ENCODE measurements at regions not wholly inside any gene's neighbourhood (a gene's known extent, or its start where the extent isn't known, plus 50 kb on each side); places are given as distances from the start of the nearest gene placed in this dataset.

DNA sequence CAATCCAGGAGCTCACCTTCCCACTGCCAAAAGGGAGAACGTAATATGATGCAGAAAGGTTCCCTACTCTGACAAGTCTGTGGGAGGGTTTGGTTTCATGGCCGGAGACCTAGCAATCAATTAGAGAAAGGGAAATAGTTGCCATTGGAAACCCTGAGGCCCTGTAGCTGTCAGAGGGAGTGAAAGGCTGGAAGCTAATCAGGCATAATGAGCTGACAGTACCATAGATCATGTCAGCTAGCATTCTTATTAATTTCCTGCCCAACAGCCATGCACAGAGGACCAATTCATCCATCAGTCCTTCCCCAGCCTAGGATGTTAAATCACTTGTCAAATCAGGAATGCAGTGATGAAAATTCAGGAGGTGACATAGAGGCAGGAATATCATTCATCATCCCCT is 527.3 kb downstream of the PLPP3 start:
- no peak for DNase-seq

DNA sequence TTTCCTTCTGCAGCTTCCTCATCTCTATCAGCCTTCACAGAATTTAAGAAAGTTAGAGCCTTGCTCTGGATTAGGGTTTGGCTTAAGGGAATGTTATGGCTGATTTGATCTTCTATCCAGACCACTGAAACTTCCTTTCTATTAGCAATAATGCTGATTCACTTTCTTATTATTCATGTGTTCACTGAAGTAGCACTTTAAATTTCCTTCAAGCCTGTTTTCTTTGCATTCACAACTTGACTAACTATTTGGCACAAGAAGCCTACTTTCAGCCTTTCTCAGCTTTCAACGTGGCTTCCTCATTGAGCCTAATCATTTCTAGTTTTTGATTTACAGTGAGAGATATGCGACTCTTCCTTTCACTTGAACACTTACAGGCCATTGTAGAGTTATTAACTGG is 528.5 kb downstream of the PLPP3 start:
- intact Hi-C loops (cut with DNase I) = no loop called here
- no peak for DNase-seq

More for the DNA sequence above, 527.3 kb downstream of the PLPP3 start:
- intact Hi-C loops (cut with DNase I) = no loop called here

DNA sequence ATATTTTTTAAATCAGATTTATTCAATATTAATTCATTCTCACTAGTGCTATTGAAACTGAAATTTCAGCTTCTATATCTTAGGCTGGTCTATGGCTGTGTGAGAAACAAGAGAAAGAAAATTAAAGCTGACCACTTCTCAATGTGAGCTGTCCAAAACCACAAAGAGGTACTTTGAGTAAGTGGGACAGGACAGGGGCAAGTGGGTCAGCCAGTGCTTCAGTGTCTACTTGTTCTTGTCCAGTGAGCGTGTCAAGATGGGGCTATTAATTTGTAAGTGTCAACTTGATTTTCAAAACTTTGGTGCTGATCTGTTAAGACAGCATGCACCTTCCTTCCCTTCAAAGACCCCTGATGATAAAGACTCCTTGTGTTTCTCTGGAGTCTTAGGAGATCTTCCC is 533.9 kb downstream of the PLPP3 start:
- no peak for DNase-seq
- intact Hi-C loops (cut with DNase I) = no loop called here

DNA sequence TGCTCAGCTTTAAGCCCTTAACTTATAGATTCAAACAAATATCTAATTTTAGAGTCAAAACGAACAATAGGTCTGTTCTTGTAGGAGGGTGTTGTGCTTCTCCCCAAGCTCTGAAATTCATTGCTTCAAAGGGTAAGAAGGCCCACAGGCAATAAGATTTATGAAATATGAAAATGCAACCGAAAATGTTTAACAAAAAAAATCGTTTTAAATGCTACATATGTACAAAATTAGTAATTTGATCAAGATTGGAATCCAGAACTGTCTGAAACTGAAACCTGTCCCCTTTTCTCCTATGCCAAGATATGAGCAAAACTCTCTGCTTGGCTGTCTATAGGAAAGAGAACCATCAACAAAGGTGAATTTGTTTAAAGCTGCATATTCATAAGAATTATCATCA is 534.3 kb downstream of the PLPP3 start:
- intact Hi-C loops (cut with DNase I) = no loop called here
- DNase-seq = no peak

DNA sequence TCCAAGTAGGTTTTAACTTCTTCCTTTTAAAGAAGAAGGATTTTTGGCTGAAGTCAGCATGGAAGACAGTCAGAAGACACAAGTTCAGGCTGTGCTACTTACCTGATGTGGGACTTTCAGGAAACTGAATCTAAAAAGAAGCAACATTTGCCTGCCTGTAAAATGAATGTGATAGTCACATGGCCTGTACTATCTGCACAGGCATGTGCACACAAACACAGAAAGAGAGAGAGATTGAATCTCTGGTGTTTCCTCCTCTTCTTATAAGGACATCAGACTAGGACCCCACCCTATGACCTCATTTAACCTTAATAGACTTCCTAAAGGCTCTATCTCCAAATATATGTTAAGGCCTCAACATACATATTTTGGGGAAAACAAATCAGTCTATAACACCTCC is 542.9 kb downstream of the PLPP3 start:
- intact Hi-C loops (cut with DNase I) = no loop called here

DNA sequence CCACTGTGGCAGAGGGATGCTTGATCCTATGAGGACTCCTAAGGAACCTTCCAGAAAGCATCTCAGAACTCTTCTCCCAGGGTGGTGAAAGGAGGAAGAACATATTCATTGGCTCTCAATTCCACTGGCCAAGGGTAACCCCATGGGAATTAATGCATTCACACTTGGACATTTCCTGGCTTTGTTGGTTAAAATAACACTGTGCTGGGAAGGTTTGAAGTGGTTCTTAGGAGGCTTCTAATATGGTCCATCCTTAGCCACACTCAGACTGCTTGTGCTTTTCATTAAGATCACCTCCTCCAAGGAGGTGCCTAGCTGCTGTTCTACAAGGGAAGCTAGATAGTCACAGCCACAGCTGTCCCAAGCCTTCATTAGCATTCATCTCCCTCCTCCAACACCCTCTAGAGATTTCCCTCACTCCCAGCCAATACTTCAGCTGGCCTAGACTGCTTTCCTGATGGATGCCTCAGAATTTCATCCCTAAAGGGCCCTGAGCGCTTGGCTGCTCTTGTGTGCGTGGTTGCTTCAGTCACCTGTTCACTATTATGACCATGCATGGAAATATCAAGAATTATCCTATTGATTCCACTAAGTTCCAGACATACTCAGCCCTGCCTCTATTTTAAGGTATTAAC is 544.4 kb downstream of the PLPP3 start:
- intact Hi-C loops (cut with DNase I) = no loop called here
- DNase-seq = no peak

More for the DNA sequence above, 542.9 kb downstream of the PLPP3 start:
- no peak for DNase-seq

DNA sequence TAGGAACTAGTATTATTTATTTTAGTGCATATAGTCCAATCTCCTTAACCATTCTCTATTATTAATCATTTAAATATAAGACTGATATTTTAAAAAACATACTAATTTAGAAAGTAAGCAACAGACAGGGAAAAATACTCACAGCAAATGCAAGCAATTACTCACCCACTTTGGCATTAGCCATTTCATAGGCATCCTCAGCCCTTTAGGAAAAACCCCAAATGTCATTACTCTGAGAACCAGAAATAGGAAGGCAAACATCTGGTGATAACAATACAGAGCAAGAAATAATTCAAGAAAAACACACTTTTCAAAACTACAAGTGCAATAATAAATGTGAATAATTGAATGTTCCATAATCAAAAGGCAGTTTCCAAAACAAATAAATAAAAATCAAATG is 545.1 kb downstream of the PLPP3 start:
- no peak for DNase-seq
- intact Hi-C loops (cut with DNase I) = no loop called here

DNA sequence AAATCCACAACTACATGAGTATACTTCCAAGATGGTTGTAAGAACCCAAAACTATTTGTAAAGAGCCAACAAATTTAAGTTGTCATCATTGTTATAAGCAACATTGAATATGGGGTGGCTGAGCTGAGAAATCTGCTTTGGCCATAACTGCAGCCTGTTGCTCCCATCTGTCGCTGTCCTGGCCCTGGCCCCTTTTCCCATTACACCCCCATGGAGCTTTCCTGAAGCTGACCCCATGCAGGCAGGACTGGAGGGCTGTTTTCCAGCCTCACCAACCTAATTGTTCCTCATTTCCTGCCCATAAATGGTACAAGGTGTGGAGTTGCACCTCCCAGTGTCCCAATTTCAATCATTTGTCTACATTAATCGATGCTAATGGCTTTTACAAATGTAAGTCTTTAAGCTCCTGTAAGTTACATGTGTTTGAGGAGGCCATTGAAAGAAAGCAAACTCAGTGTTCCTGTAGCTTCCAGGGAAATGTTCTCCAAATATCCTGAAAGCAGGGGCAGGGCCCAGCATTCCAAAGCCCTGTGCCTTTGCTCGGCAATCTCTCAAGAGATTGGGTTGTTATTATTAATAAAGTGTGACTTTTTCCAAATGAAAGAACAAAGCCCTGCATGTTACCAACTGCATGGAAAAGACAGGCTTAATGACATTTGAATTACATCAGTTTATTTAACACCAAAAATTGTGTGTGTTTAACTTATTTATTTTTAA is 545.9 kb downstream of the PLPP3 start:
- DNase-seq = no peak
- intact Hi-C loops (cut with DNase I) = no loop called here

DNA sequence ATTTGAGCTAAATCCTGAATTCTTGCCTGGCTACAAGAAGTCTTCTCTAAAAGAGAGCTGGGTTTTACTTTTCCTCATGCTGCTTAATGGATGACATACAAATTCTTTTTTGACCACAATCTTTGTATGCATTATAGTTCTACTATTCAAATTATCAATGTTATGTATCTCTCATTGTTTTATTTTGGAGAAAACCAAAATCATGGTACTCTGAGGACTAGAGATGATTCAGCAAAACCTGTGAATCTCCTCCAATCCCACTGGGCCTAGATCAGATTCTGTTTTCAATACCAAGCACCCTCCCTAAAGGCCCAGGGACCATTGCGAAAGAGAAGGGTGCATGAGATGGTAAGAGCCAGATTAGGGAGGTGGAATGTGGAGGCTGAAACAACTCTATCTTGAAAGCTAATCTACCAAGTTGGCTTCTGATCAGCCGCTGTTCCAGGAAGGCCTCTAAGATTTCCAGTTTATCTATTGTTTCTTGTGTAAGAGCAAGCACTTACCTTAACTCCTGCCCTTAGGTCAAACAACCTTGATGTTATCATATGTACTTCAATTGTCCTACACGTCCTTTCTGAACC is 547.2 kb downstream of the PLPP3 start:
- no peak for DNase-seq
- intact Hi-C loops (cut with DNase I) = no loop called here

DNA sequence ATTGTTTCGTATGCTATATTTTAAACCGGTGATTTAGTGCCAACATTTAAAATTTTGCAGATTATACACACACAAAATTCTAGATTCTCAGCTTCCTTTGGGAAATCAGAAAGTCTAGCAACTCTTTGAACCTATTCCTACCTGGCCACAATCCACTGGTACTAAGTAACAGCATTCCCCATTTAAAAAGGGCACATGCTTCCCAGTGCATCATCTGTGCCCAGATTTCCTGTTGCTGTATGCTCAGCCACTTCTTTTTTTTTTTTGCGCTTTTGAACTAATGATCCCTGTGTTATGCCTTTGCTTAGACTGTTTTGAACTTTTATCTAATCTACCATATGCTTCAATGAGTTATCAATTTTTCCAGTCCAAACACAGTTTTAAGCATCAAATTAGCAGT is 548.4 kb downstream of the PLPP3 start:
- intact Hi-C loops (cut with DNase I) = no loop called here
- DNase-seq = no peak

DNA sequence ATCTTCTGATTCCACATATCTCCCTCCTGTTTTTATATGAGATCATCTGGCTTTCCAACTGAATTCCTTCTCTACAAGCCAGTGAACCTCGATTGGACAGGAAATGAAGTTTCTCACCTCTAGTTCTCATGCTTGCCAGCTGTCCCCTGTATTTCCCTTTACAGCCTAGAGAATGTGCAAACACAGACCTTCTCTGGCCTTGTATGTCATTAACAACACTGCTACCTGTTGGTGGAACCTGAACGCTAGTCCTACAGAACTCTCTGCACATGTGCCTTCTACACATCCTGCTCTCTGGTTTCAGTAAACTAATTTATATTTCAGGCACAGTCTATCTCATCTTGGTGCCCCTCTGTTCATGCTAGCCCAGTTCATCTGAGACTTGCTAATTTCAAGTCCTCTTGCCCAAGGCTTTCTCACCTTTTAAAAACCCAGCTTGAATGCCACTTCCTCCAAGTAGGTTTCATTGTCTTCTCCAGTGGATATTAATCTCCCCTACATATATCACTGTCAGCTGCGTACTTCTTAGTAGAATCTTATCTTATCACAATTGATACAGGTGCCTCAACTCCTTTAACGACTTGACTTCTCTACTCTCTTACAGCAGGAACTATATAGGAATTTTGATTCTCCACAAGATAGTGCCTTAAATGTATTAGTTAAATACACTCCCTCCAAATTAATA is 549.9 kb downstream of the PLPP3 start:
- intact Hi-C loops (cut with DNase I) = no loop called here
- DNase-seq = no peak

DNA sequence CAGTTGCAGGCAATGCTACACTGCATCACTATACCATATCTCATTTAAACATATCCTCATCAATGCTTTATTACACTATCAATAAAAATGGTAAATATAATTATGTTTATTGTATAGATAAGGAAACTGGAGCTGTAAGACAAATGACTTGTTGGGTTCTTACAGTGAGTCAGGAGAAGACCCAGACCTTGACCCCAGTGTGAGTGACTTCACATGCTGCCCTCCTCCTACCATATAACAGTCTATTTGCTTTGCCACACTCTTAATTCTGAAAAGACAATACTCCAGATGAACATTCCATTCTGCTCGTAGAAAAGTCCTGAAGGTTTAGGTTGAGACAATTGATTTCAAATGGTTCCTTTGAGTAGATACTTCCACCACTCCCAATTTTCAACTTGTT is 550.5 kb downstream of the PLPP3 start:
- no peak for DNase-seq
- intact Hi-C loops (cut with DNase I) = no loop called here

DNA sequence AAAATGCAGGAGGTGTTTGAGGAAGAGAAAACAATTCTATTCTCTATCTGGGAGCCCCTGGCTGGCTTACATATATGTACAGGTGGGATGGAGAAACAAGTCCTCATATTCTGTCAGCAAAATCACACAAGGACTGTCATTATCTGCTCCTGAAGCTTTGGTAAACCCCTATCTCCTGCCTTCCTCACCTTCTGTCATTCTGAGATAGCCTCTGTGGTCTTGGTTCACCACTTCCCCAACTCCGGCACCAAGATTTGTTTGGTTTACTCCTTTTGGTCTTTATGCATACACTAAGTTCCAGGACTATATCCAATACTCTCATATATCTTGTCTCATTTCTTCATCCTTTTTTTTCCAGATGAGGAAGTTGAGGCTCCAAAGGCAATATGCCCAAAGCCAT is 551.1 kb downstream of the PLPP3 start:
- no peak for DNase-seq
- intact Hi-C loops (cut with DNase I) = no loop called here

DNA sequence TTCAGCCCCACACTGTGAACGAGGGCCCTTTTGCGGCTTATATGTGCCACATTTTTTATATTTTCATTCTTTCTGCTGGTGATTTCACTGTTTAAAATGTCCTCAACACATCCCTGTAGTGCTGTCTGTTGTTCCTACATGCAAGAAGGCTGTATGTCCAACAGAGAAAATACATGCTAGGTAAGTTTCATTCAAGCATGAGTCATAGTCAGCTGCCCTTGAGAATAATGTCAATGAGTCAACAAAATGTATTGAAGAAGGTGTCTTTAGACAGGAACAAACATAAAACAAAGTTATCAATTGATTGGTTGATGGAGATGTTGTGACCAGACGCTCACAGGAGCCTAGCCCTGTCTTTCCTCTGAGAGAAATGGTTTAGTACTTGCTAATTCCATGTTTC is 553.4 kb downstream of the PLPP3 start:
- intact Hi-C loops (cut with DNase I) = no loop called here
- no peak for DNase-seq

DNA sequence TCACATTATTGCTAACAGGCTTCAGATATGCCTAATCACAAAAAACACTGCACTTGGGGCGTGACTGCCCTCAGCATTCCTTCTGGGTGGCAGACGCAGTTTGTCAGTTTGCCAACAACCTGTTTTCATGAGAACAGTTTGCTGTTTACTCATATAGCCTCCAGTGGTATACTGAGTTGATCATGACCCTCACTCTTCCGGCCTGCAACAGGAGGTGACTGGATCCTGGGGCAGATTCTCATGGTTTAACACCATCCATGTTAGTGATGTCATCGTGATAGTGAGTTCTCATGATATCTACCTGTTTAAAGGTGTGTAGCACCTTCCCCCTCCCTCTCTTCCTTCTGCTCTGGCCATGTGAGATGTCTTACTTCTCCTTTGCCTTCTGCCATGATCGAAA is 555.2 kb downstream of the PLPP3 start:
- intact Hi-C loops (cut with DNase I) = no loop called here
- DNase-seq = no peak

DNA sequence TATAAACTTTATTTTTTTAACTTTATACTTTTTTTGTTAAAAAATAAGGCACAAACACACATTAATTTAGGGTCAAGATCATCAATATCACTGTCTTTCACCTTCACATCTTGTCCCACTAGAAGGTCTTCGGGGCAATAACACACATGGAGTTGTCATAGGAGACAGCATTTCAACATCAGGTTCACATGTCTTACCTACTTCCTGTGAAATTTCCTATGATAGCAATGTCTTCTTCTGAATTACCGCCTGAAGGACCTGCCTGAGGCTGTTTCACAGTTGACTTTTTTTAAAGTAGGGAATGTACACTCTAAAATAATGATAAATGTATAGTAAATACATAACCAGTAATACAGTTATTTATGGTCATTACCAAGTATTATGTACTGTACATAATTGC is 559.4 kb downstream of the PLPP3 start:
- DNase-seq = no peak
- intact Hi-C loops (cut with DNase I) = no loop called here

DNA sequence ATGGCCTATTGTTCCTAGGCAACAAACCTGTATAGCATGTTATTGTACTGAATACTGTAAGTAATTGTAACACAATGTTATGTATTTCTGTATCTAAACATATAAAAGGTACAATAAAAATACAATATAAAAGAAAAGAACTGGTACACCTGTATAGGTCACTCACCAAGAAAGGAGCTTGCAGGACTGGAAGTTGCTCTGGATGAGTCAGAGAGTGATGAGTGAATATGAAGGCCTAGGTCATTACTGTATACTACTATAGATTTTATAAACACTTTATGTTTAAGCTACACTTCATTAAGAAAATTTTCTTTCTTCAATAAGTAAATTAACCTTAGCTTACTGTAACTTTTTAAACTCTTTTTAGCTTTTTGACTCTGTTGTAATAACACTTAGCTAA is 559.9 kb downstream of the PLPP3 start:
- intact Hi-C loops (cut with DNase I) = no loop called here
- DNase-seq = no peak

DNA sequence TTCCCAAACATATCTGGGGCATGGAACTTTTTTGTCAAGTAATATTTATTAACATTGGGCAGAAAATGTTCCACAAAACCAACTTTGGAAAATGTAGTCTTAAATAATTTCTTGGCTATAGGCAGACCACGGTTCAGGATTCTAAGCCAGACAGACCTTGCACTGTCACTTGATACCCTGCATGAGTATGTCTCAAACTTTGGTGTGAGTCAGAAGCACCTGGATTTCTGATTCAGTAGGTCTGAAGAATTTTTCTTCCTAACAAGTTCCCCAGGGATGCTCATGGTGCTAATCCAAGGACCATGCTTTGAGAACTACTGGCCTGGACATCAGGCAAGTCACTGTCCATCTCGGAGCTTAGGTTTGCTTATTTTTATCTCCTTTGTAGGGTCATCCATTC is 562.0 kb downstream of the PLPP3 start:
- intact Hi-C loops (cut with DNase I) = no loop called here
- no peak for DNase-seq

DNA sequence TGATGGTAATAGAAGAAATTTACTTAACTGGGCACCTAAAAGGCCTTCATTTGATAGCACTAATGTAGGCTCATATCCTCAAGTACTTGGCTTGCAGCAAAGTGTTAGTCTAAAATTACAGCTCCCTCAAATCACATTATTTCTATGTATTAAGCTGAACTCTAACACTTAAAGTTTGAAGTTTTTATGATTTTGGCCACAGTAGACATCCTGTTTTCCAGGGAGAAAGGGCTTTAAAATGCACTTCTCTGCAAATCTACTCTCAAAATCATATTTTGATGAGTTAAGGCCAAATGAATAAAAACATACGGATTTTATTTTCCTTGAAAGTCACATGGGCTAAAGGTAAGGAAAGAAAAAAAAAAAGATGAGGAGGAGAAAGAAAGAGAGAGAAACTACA is 575.5 kb downstream of the PLPP3 start:
- intact Hi-C loops (cut with DNase I) = no loop called here
- no peak for DNase-seq

DNA sequence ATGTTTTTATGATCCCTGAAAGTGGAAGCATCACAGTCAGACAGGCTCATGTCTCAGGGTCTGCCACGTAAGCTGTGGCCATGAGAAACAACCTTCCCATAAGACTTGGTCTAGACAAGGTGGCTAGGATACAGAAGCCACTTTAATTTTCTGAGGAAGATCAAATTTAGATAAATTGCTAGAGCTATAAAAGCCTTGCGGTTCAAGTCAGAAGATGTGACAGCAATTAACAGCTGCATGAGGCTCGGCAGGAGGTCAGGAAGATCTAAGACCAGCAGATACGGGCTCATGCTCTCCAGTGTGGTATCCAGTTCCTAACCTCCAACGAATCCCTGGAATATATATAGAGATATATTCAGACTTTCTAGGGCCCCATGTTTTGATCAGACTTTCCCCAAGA is 577.1 kb downstream of the PLPP3 start:
- intact Hi-C loops (cut with DNase I) = no loop called here
- no peak for DNase-seq
